ENCODE measurements at regions not wholly inside any gene's neighbourhood (a gene's known extent, or its start where the extent isn't known, plus 50 kb on each side); places are given as distances from the start of the nearest gene placed in this dataset.

DNA sequence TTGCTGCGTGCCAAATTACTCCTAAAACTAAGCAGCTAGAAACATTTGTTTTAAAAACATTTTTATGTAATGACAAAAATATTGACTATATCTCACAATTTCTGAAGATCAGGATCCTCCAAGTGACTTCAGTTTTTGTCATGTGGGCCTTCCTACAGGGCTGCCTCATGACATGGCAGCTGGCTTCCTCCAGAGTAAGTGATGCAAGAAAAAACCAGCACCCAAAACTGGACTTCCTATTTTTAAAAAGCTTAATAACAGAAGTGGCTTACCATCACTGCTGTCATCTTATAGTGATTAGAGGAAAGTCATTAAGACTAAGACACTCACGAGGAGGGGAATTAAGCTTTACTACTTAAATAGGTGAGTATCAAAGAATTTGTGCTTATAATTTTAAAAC is 681.7 kb downstream of the PCDH17 start:
- no peak overlapping the region for H3K4me3 Mint-ChIP-seq (ENCODE audit: unreplicated experiment)
- H3K4me3 ChIP-seq (ENCODE audit: insufficient read depth, low read depth, low read length): no peak overlapping the region
- H3K9me3 Mint-ChIP-seq (ENCODE audit: unreplicated experiment): no peaks in the 10 kb centered on the region

GRCh38 chr13:58318495-58319167 is 687.1 kb downstream of the PCDH17 start:
- Mint-ChIP-seq H3K4me1 (ENCODE audit: low read depth, unreplicated experiment) (no peaks in the 10 kb centered on the region), H3K27ac (ENCODE audit: unreplicated experiment) (no peak overlapping the region), H3K27me3 (ENCODE audit: low read depth, unreplicated experiment) (no peaks in the 10 kb centered on the region), H3K36me3 (ENCODE audit: low read depth, unreplicated experiment) (no peaks in the 10 kb centered on the region), H3K4me3 (ENCODE audit: unreplicated experiment) (no peak overlapping the region), H3K9me3 (ENCODE audit: unreplicated experiment) (no peaks in the 10 kb centered on the region)
- no peak overlapping the region for H3K4me3 ChIP-seq (ENCODE audit: insufficient read depth, low read depth, low read length)
- H3K27ac ChIP-seq (ENCODE audit: low read depth, low read length): no peak overlapping the region
- H2AFZ ChIP-seq (ENCODE audit: low read depth, low read length): no peak overlapping the region
- H3K4me1 ChIP-seq (ENCODE audit: insufficient read depth, low read length): no peaks in the 10 kb centered on the region
- no peak overlapping the region for H3K9ac ChIP-seq (ENCODE audit: low read length)
- FAIRE-seq: no peak
- TF ChIP-seq EZH2 (IDR thresholded peaks at IDR 0.05; ENCODE audit: insufficient read depth, low read length) (no peak), CTCF (IDR thresholded peaks at IDR 0.05; ENCODE audit: insufficient read depth, low read depth, low read length) (no peak)
- H3K27me3 ChIP-seq (ENCODE audit: insufficient read depth, low read length): no peaks in the 10 kb centered on the region
- H3K79me2 ChIP-seq (ENCODE audit: insufficient read depth, low read length): no peaks in the 10 kb centered on the region
- no peaks in the 10 kb centered on the region for H3K36me3 ChIP-seq (ENCODE audit: insufficient read depth, low read length)
- no peak overlapping the region for H3K4me2 ChIP-seq (ENCODE audit: low read length)
- DNase-seq (ENCODE audit: low read depth): no peak
- H3K9me3 ChIP-seq (ENCODE audit: insufficient read depth, low read depth, low read length): no peaks in the 10 kb centered on the region
- H4K20me1 ChIP-seq (ENCODE audit: insufficient read depth, low read length): no peaks in the 10 kb centered on the region

More for the DNA sequence above, 681.7 kb downstream of the PCDH17 start:
- H3K27me3 Mint-ChIP-seq (ENCODE audit: low read depth, unreplicated experiment): no peaks in the 10 kb centered on the region
- no peaks in the 10 kb centered on the region for H3K9me3 ChIP-seq (ENCODE audit: insufficient read depth, low read depth, low read length)
- no peak overlapping the region for H3K9ac ChIP-seq (ENCODE audit: low read length)
- no peak for DNase-seq (ENCODE audit: low read depth)
- no peak overlapping the region for H3K27ac Mint-ChIP-seq (ENCODE audit: unreplicated experiment)
- H2AFZ ChIP-seq (ENCODE audit: low read depth, low read length): no peak overlapping the region
- no peaks in the 10 kb centered on the region for H3K4me1 Mint-ChIP-seq (ENCODE audit: low read depth, unreplicated experiment)
- H4K20me1 ChIP-seq (ENCODE audit: insufficient read depth, low read length): no peaks in the 10 kb centered on the region
- no peaks in the 10 kb centered on the region for H3K27me3 ChIP-seq (ENCODE audit: insufficient read depth, low read length)
- TF ChIP-seq EZH2 (IDR thresholded peaks at IDR 0.05; ENCODE audit: insufficient read depth, low read length) (no peak), CTCF (IDR thresholded peaks at IDR 0.05; ENCODE audit: insufficient read depth, low read depth, low read length) (no peak)
- H3K36me3 ChIP-seq (ENCODE audit: insufficient read depth, low read length): no peaks in the 10 kb centered on the region
- H3K36me3 Mint-ChIP-seq (ENCODE audit: low read depth, unreplicated experiment): no peaks in the 10 kb centered on the region
- no peaks in the 10 kb centered on the region for H3K4me1 ChIP-seq (ENCODE audit: insufficient read depth, low read length)
- FAIRE-seq: no peak
- H3K79me2 ChIP-seq (ENCODE audit: insufficient read depth, low read length): no peaks in the 10 kb centered on the region
- H3K4me2 ChIP-seq (ENCODE audit: low read length): no peak overlapping the region
- no peak overlapping the region for H3K27ac ChIP-seq (ENCODE audit: low read depth, low read length)

GRCh38 chr13:58324161-58324560 is 692.6 kb downstream of the PCDH17 start:
- no peak overlapping the region for H3K4me3 Mint-ChIP-seq (ENCODE audit: unreplicated experiment)
- FAIRE-seq: no peak
- Histone ChIP-seq H3K4me3 (ENCODE audit: insufficient read depth, low read depth, low read length) (no peak overlapping the region), H3K4me1 (ENCODE audit: insufficient read depth, low read length) (no peaks in the 10 kb centered on the region), H2AFZ (ENCODE audit: low read depth, low read length) (no peak overlapping the region), H3K27ac (ENCODE audit: low read depth, low read length) (no peak overlapping the region), H3K27me3 (ENCODE audit: insufficient read depth, low read length) (no peaks in the 10 kb centered on the region), H4K20me1 (ENCODE audit: insufficient read depth, low read length) (no peaks in the 10 kb centered on the region), H3K9ac (ENCODE audit: low read length) (no peak overlapping the region), H3K79me2 (ENCODE audit: insufficient read depth, low read length) (no peaks in the 10 kb centered on the region), H3K4me2 (ENCODE audit: low read length) (no peak overlapping the region), H3K9me3 (ENCODE audit: insufficient read depth, low read depth, low read length) (no peaks in the 10 kb centered on the region), H3K36me3 (ENCODE audit: insufficient read depth, low read length) (no peaks in the 10 kb centered on the region)
- no peak for DNase-seq (ENCODE audit: low read depth)
- no peaks in the 10 kb centered on the region for H3K4me1 Mint-ChIP-seq (ENCODE audit: low read depth, unreplicated experiment)
- H3K27me3 Mint-ChIP-seq (ENCODE audit: low read depth, unreplicated experiment): no peaks in the 10 kb centered on the region
- no peak overlapping the region for H3K27ac Mint-ChIP-seq (ENCODE audit: unreplicated experiment)
- H3K36me3 Mint-ChIP-seq (ENCODE audit: low read depth, unreplicated experiment): no peaks in the 10 kb centered on the region
- no peak for TF ChIP-seq EZH2 (IDR thresholded peaks at IDR 0.05; ENCODE audit: insufficient read depth, low read length)
- TF ChIP-seq CTCF (IDR thresholded peaks at IDR 0.05; ENCODE audit: insufficient read depth, low read depth, low read length): no peak
- H3K9me3 Mint-ChIP-seq (ENCODE audit: unreplicated experiment): no peaks in the 10 kb centered on the region
